ENCODE measurements at regions not wholly inside any gene's neighbourhood (a gene's known extent, or its start where the extent isn't known, plus 50 kb on each side); places are given as distances from the start of the nearest gene placed in this dataset.
"Not testable (repeated sequence)": the region's sequence is repeated elsewhere in the genome, so short reads cannot be mapped to it uniquely, and the experiment has no call there.

DNA sequence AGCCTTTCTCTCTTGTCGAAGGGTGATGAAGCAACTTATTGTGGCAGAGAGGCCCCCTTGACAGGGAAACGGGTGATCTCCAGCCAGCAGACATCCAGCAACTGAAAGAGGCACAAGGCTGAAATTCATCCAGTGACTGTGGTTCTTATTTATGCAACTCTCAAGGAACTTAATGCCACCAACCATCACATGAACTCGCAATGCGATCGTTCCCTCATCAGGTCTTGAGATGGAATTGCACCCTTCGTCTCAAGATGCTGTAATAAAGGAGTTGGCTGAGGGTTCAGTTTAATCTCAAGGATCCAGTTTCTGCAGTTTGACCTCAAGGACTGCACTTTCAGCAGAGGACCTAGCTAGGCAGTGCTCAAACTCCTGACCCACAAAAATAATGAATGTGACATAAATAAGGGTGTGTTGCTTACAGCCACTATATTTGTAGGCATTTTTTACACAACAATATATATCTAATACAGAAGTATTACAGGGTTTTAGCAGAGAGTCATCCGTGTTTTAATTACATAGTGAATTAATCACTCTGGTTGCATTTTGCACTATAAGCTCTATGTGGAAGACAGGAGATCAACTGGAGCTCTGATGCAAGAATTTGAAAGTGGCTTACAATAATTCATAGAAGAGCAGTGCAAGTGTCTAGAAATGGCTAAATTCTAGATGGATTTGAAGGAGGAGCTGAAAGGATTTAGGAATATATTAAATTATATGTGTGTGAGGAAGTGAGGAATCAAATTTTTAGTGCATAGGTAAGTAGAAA lies 957.8 kb upstream of the CTNND2 start:
- no peak for DNase-seq

DNA sequence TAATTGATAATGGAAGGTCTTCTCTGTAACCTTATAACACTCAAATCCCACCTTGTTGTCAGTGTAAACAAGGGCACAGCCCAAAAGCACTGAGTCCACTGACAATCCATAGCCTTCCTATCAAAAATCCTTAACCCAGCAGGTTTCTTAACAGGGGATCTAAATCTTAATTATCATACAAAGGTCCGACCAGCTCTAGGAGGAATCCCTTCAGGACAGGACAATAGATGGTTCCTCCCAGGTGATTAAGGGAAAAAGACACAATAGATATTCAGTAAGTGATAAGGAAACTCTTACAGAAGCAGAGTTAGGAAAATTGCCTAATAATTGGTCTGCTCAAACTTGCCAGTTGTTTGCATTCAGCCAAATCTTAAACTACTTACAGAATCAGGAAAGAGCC lies 951.9 kb upstream of the CTNND2 start:
- DNase-seq = not testable (repeated sequence)

DNA sequence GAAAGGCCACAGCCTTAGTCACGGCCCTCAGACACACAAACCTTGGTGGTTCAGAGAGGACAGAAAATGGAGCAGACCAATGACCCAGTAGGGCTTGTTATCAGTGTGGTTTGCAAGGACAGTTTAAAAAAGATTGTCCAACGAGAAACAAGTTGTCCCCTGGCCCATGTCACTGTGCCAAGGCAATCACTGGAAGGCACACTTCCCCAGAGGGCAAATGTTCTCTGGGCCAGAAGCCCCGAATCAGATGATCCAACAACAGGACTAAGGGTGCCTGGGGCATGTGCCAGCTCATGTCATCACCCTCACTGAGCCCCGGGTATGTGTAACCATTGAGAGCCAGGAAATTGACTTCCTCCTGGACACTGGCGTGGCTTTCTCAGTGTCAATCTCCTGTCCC lies 950.1 kb upstream of the CTNND2 start:
- DNase-seq = no peak

DNA sequence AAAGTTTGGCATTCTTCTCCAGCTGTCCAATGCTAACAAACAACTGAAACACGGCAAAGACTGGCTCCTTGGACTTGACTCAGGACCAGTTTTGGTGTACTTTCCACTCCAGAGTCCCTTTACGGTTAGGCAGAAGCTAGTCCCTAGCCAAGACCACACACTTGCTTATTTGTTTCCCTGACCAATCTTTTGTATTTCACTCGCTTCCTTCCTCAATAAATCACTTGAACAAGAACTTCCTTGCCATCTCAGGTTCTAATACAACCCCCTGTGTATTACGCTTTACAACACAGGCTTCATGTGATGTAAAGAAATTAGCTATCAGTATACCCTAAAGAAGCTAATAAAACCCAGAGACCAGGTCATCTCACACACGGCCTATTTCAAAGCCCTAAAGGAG lies 947.5 kb upstream of the CTNND2 start:
- no peak for DNase-seq

DNA sequence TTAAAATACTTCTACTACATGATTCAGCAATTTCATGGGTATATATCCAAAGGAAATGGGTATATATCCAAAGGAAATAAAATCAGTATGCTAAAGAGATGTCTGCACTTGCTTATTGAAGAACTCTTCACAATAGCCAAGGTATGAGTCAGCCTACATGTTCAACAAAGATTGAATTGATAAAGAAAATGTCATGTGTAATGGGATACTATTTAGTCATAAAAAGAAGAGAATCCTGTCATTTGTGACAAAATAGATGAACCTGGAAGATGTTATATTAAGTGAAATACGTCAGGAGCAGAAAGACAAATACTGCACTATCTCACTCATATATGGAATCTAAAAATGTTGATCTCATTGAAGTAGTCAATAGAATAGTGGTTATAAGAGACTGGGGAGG lies 944.5 kb upstream of the CTNND2 start:
- no peak for DNase-seq

DNA sequence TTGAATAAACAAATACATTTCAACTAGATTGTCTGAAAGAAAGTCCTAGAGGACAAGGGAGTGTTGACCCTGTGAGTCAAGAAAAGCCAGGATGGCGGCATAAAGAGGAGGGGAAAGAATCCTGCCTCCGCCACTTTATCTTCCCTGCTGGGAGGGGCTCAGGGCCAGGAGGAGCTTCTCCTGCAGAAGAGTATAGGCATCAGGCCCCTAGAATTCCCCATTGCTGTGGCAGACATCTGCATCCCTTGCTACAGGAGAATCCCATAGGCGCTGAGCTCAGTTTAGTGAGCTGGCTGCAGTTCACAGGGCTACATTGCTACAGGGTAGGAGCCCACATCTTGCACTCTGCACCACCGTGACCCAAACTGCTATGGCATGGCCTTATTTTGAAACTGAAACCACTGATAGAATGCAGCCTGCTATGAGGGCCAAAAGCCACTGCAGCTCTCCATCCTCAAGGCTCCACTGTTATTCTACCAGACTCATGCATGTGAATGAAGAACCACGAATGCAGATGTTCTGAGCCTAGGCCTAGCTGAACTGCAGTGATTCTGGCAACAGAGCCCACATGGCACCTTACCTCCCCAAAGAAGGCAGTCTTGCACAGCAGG lies 941.4 kb upstream of the CTNND2 start:
- no peak for DNase-seq

DNA sequence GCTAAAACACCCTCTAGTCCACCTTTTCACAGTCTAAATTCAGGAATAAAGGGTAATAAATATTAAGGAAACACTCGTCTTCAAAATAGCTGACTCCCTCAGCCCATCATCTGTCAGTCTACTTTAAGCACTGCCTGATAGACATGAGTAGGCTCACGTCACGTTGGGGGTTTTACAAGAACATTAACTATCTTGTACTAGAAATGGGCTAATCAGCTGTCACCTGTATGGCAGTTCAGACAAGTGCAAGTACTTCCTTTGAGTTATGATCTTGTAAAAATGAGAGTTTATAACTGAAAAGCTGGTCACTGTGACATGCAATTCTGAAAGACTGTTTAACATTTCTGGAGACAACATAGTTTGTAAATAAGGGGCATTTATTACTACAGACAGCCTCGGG lies 936.7 kb upstream of the CTNND2 start:
- no peak for DNase-seq

DNA sequence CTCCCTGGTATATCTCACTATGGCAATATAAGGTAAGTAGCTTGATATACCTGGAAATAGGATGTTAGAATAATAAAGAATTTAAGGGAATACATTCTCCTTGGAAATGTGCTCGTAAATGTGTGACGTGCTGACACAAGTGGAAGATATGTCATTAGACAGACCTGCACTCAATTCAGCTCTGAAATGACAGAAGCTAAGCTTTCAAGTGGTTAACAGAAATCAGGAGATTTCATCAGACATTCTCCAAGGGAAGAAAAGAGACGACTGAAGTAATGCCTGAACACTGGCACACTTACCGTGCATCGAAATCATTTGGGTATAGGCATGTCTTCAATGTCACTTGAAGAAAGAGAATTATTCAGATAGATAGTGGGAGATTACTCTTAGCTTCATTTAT lies 933.3 kb upstream of the CTNND2 start:
- no peak for DNase-seq

DNA sequence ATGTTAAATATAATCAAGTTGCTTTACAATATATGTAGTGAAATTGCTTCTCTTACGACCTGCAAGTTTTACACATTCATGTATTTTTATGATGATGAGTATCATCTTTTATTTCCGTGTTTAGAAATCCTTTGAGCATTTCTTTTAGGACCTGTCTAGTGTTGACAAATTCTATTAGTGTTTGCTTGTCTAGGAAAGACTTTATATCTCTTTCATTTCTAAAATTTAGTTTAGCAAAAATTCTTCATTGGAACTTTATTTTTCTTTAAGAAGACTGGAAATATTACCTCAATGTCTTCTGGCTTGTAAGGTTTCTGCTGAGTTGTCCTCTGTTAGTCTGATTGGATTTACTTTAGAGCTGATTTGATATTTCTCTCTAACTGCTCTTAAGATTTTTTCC lies 920.9 kb upstream of the CTNND2 start:
- DNase-seq = no peak

DNA sequence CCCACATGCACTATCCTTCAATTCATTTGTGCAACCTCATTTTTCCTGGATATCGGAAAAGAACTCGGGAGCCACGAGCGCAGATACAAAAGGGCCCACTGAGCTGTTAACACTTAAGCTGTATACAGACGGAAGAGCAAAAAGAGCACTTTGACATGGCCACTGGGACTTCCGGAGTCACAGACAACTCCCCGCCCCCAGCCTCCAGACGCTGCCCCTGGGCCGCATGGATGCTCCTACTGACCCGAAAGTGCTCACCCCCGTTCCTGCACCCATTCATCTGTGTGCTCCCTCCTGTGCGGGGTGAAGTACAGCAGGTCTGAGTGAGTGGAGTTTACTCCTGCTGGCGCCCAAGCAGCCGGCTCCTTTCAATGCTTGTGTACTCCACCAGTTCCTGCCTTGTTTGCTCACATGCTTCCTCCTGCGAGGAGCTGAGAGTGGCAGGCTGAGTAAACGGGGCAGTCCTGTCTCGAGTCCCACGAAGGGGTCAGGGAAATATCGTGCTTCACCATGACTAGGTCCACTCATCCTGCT lies 901.0 kb upstream of the CTNND2 start:
- DNase-seq = no peak

DNA sequence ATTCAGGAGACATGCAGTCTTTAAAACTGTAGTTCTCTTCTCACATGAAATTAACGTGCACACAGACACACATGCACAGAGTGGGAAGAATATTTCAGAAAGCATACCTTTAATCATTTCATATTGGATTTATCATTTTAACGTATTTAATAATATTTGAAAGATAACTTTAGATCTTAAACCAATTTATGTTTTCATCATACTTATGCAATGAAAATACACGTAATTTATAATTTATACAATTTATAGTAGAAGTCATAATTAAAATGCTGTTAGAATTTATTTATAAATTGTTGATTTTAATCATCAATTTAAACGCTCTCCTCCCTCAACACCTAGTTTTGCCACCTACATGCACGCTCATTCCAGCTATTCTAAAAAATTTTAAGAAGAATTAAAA lies 894.9 kb upstream of the CTNND2 start:
- no peak for DNase-seq

DNA sequence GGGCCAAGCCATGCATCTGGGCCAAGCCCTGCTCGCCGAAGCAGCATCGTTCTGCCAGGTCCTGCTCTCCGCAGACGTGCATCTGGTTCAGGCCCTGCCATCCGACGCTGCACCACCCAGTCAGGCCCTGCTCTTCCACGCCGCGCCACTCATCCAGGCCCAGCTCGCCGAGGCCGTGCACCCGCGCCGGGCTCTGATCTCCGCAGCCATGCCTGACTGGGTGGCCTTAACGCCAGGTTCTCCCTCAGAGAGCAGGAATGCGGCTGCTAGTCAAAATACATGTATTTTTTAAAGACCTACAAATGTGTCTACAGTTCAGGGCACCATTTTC lies 891.1 kb upstream of the CTNND2 start:
- DNase-seq = no peak

DNA sequence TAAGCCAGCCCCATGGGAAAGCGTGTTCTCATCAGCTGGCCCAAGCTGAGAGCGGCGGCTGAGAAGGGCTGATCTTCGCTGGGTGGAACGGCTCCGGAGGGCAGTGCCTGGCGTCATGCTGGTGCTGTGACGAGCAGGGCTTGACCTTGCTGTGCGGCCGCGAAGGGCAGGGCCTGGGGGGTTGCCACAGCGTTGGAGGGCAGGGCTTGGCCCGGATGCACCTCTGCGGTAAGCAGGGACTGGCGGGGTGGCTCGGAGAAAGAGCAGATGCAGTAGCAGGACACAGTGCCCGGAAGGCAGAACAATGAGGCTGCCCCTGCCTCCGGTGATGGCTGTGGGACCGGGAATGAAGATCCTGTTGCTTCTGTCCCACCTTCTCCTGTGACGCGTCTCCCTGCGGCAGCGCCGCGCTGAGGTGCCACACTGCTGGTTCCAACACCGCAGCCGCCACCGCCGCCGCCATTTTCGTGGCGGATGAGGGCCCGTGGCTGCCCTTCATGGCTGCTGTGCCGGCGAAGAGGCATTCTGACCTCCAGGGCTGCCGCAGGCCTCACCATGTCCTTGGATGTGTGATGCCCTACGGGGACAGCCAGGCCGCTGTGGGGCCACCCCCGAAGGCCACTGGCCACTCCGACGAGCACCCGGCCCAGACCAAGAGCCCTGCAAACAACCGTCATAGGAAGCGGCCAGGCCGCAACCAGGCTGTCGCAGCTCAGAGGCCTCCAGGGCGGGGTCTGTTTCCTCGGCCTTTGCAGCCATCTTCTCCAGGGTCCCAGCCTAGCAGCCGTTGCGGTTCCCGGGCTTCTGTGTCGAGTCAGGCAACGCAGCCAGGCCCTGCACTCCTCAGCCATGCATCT lies 890.5 kb upstream of the CTNND2 start:
- no peak for DNase-seq

DNA sequence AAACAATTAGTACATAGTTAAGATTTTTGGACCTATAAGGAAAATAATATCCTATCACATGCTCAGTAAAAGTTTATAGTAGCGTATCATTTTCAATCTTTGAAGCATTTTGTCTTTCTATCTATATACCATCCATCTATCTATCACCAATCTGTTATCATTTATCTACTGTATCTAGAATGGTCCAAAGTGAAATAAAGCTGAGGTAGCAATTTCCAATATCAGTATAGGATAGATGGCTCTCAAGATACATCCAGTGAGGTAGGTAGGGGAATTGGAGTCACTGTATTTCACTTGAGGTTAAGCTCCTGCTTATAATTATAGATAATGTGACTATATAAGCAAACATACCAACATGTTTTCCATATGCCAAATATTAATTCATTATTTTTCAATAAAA lies 889.1 kb upstream of the CTNND2 start:
- no peak for DNase-seq

DNA sequence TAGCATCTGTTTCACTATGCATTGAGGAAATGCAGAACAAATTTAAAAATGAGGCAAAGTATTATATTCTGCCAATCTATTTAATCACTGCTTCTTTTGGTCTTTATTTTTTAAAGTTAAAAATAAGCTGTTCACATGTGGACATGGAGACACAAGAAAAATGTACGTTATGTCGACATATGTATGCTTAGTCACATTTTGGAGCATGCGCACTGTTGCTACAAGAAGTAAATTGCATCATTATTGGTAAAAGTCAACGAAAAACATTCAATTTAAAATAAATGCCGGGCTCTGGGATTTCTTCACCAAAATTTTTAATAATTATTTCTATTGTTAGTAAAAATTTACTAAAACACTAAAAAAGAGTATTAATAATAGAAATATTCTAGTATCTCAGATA lies 876.3 kb upstream of the CTNND2 start:
- no peak for DNase-seq

DNA sequence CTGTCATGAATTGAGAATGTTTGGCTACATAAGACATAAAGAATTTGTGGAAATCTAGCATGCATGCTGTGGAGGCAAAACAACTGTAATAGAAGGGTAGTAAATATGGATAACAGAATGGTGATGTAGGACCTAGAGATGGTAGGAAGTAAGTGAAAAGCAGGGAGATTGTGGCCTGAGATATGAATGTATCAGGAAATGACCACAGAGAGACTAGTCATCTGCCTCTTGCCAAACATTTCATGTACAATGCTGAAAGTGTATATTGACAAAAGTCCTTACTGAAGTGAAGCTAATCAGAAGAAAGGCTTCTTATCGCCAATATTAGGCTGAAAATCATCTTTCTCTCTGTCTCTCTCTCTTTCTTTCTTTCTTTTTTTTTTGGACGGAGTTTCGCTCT lies 873.1 kb upstream of the CTNND2 start:
- DNase-seq = no peak

DNA sequence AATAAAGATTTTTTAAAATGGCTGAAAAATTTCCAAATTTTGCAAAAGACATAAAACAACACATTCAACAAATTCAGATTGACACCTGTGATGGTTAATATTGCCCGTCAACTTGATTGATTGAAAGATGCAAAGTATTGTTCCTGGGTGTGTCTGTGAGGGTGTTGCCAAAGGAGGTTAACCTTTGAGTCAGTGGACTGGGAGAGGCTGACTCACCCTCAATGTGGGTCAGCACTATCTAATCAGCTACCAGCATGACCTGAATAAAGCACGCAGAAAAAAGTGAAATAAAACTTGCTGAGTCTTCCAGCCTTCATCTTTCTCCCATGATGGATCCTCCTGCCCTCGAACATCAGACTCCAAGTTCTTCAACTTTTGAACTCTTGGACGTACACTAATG lies 868.0 kb upstream of the CTNND2 start:
- no peak for DNase-seq

DNA sequence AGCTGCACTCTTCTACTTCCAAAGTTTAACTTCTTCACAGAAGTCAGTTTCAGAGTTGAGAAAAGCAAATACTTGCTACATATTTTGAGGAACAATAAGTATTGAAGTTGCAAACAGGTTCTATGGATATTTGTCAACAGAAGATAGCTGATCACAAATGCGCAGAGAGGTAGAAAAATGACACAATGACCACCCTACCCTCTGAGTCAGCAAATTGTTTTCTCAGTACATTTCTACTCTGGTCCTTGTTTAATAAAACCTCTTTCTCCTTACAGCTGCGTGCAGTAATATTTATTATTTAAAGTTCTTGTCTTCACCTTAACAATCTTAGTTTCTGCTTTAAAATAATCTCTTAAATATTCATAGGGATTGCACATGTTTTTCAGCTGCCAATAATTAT lies 855.1 kb upstream of the CTNND2 start:
- DNase-seq = no peak

DNA sequence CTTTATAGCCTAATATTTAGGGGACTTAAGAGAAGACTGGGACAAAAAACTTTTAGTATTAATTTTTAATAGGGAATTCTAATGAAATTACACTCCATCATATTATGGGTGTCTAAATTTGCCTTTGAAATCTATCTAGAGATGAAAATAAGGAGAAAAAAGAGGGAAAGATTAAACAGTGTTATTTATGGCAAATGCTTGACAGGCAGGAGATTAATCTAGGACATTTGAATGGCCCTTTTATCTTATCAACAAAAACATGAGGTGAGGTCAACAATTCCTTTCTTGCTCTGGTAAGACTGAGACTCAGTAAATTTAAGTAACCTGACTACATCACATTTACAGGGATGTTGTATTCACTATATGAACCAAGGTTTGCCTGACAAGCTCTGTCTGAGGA lies 852.8 kb upstream of the CTNND2 start:
- no peak for DNase-seq

DNA sequence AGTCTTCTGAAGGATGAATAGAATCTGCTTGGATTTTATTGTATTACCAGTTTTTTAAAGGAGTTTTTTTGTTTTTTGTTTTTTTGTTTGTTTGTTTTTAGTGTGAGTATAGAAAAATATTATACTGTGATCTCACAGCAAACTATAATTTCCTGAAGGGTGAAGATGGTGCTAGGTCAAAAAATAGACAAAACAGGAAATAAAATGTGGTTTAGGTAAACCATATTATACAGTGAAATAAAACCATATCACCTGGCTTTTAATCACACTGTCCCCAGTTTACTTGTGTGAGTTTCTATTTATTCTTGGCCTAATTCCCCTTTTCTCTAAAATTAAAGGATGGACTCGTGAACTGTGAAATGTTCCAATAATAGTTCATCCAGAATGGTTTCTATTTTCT lies 841.3 kb upstream of the CTNND2 start:
- no peak for DNase-seq

DNA sequence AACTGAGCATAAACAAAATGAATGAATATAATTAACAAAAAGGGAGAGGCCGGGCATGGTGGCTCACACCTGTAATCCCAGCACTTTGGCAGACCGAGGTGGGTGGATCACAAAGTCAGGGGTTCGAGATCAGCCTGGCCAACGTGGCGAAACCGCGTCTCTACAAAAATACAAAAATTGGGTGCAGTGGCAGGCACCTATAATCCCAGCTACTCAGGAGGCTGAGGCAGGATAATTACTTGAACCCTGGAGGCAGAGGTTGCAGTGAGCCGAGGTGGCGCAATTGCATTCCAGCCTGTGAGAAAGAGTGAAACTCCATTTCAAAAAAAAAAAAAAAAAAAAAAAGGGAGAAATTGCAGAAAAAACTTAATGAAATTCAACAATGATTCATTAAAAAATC lies 839.3 kb upstream of the CTNND2 start:
- no peak for DNase-seq

DNA sequence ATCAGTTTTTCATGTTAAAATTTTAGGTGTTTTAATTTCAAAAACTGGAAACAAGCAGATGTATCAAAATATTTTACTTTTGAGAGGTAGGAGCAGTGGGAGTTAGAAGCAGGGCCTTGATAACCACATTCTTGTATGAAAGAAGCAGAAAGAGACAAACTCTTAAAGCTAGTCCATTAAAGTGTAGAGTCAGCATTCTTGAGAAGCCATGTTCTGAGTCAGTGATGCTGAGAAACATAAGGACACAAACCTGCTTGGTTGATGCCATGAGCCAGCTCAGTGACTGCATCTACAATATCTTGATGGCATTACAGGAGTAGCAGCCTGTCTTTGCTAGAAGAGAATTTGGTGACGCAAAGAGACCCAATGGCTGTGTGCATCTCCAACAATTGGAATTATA lies 826.1 kb upstream of the CTNND2 start:
- DNase-seq = no peak

DNA sequence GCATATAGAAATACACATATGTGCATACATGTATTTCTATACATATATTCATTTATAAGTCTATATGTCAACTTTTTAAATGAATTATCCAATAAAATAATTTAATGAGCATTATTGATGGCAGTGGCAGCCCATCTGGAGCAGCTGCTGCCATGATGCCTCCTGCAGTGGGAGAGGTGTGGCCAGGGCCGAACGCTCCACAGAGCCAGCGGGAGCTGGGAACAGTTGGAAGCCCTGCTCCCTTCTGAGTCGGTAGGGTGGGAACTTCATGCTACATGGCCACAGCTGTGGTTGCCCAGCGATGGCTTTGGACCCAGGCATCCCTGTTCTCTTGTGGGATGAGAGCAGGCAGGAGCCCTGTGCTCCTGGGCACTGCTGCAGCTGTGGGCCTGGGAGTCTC lies 812.4 kb upstream of the CTNND2 start:
- DNase-seq = no peak

DNA sequence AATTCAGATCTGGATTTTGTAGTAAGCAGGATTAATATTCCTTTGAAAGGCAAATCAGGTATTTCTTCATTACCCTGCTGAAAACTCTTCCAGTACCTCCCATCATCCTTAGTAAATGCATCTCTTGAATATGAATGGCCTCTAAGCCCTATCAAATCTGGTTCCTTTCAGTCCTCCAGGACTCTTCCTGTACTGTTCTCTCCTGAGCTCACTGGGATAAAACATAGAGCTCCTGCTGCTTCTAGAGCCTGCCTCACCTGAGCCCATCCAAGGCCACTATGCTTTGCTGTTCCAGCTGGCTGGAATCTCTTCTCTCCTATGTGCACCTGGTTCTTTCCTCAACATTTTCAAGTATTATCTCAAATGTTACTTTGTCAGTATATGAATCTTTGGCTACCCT lies 803.3 kb upstream of the CTNND2 start:
- no peak for DNase-seq
